ENCODE measurements at regions not wholly inside any gene's neighbourhood (a gene's known extent, or its start where the extent isn't known, plus 50 kb on each side); places are given as distances from the start of the nearest gene placed in this dataset.
"Not testable (repeated sequence)": the region's sequence is repeated elsewhere in the genome, so short reads cannot be mapped to it uniquely, and the experiment has no call there.

DNA sequence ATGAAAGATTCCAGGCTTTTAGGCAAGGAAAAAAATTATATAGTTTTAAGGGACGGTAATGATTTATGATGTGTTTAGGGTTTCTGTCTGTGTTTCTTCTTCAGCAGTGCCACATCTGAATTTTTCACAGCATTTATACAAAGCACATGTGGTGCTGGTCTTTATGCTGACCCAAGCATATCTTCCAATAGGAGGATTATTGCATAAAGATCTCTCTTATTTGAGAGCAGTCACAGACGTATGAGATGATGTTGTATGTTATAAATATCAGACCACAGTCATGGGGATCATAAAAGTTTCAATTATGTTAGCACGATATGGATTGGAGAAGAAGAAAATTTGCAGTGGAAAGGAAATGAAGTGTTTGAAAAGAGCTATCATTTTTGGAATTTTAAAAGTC lies 150.9 kb downstream of the RASEF start:
- Histone ChIP-seq H4K20me1 (ENCODE audit: control insufficient read depth, insufficient read depth, low read length, poor library complexity, severe bottlenecking) (no peaks in the 10 kb centered on the region), H3K9ac (ENCODE audit: low read length) (no peak overlapping the region), H2AFZ (ENCODE audit: insufficient read depth, low read depth, low read length, poor library complexity, severe bottlenecking) (no peak overlapping the region), H3K27ac (ENCODE audit: low read length in 2 of 2) (no peak overlapping the region), H3K27me3 (replicated peaks in 1 of 4; ENCODE audit: control extremely low read depth in 1 of 4, control insufficient read depth in 3 of 4, insufficient read depth in 4 of 4, low read length in 3 of 4) (no peaks in the 10 kb centered on the region), H3K4me3 (ENCODE audit: control extremely low read depth in 1 of 5, extremely low read depth in 1 of 5, insufficient read depth in 1 of 5, low read depth in 2 of 5, low read length in 4 of 5) (no peak overlapping the region), H3K4me2 (replicated peaks; ENCODE audit: low read depth, low read length, poor library complexity, severe bottlenecking) (no peak overlapping the region), H3K9me3 (ENCODE audit: control extremely low read depth in 1 of 3, control insufficient read depth in 2 of 3, insufficient read depth in 1 of 3, low read length in 2 of 3) (peaks cover 0 to 10% (median 0%) of the 10 kb centered on the region in 3 donors), H3K79me2 (ENCODE audit: control insufficient read depth, insufficient read depth, low read length) (no peaks in the 10 kb centered on the region), H3K4me1 (ENCODE audit: control insufficient read depth in 2 of 2, insufficient read depth in 2 of 2, low read length in 2 of 2) (no peaks in the 10 kb centered on the region), H3K36me3 (replicated peaks in 1 of 2; ENCODE audit: control extremely low read depth in 1 of 2, control insufficient read depth in 1 of 2, extremely low read depth in 1 of 2, insufficient read depth in 2 of 2, low read length in 1 of 2) (no peaks in the 10 kb centered on the region)
- H3K4me3 Mint-ChIP-seq: no peak overlapping the region
- TF ChIP-seq, protein P1, sequence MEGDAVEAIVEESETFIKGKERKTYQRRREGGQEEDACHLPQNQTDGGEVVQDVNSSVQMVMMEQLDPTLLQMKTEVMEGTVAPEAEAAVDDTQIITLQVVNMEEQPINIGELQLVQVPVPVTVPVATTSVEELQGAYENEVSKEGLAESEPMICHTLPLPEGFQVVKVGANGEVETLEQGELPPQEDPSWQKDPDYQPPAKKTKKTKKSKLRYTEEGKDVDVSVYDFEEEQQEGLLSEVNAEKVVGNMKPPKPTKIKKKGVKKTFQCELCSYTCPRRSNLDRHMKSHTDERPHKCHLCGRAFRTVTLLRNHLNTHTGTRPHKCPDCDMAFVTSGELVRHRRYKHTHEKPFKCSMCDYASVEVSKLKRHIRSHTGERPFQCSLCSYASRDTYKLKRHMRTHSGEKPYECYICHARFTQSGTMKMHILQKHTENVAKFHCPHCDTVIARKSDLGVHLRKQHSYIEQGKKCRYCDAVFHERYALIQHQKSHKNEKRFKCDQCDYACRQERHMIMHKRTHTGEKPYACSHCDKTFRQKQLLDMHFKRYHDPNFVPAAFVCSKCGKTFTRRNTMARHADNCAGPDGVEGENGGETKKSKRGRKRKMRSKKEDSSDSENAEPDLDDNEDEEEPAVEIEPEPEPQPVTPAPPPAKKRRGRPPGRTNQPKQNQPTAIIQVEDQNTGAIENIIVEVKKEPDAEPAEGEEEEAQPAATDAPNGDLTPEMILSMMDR (IDR thresholded peaks at IDR 0.05): no peak
- no peak for TF ChIP-seq EZH2 (IDR thresholded peaks at IDR 0.05; ENCODE audit: borderline replicate concordance, insufficient read depth, low read depth, low read length, poor library complexity, severe bottlenecking)
- ChIA-PET CTCF (no interaction called here), POLR2A (no interaction called here)
- no peak for ATAC-seq (ENCODE audit: low read depth)
- no peaks in the 10 kb centered on the region for H3K4me1 Mint-ChIP-seq
- no CpG with 5 or more reads among the region's 3 CpGs for WGBS (ENCODE audit: insufficient coverage)
- no peak for DNase-seq
- no peak overlapping the region for H3K27ac Mint-ChIP-seq
- intact Hi-C loops (cut with micrococcal nuclease): no loop called here
- H3K27me3 Mint-ChIP-seq: no peaks in the 10 kb centered on the region
- peaks cover 6% of the 10 kb centered on the region for H3K9me3 Mint-ChIP-seq (ENCODE audit: insufficient read depth)

DNA sequence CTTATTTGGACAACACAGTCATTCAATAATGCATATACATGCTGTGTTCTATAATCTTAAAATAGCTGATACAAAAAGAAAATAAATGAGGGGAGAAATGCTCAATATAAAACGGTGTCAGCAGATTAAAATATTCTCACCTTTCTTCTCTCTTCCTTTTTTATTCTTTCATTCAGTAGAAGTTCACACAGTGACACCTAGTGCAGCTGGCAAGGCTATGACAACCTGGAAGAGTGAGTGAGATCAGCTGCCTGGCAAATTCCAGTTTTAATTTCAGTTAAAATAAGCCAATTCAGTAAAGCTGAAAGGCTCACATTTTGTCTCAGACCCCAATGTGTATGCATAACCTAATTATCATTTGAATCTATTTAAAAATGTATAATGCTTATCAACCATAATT lies 150.3 kb downstream of the RASEF start:
- Mint-ChIP-seq H3K4me3 (no peak overlapping the region), H3K9me3 (ENCODE audit: insufficient read depth) (peaks cover 6% of the 10 kb centered on the region), H3K27ac (no peak overlapping the region), H3K27me3 (no peaks in the 10 kb centered on the region), H3K4me1 (no peaks in the 10 kb centered on the region)
- ChIA-PET CTCF (no interaction called here), POLR2A (no interaction called here)
- Histone ChIP-seq H3K9ac (ENCODE audit: low read length) (no peak overlapping the region), H3K9me3 (ENCODE audit: control extremely low read depth in 1 of 3, control insufficient read depth in 2 of 3, insufficient read depth in 1 of 3, low read length in 2 of 3) (peaks cover 0 to 10% (median 0%) of the 10 kb centered on the region in 3 donors), H3K4me2 (replicated peaks; ENCODE audit: low read depth, low read length, poor library complexity, severe bottlenecking) (no peak overlapping the region), H3K79me2 (ENCODE audit: control insufficient read depth, insufficient read depth, low read length) (no peaks in the 10 kb centered on the region), H3K4me1 (ENCODE audit: control insufficient read depth in 2 of 2, insufficient read depth in 2 of 2, low read length in 2 of 2) (no peaks in the 10 kb centered on the region), H4K20me1 (ENCODE audit: control insufficient read depth, insufficient read depth, low read length, poor library complexity, severe bottlenecking) (no peaks in the 10 kb centered on the region), H3K36me3 (replicated peaks in 1 of 2; ENCODE audit: control extremely low read depth in 1 of 2, control insufficient read depth in 1 of 2, extremely low read depth in 1 of 2, insufficient read depth in 2 of 2, low read length in 1 of 2) (no peaks in the 10 kb centered on the region), H3K4me3 (ENCODE audit: control extremely low read depth in 1 of 5, extremely low read depth in 1 of 5, insufficient read depth in 1 of 5, low read depth in 2 of 5, low read length in 4 of 5) (no peak overlapping the region), H2AFZ (ENCODE audit: insufficient read depth, low read depth, low read length, poor library complexity, severe bottlenecking) (no peak overlapping the region), H3K27me3 (replicated peaks in 1 of 4; ENCODE audit: control extremely low read depth in 1 of 4, control insufficient read depth in 3 of 4, insufficient read depth in 4 of 4, low read length in 3 of 4) (no peaks in the 10 kb centered on the region), H3K27ac (ENCODE audit: low read length in 2 of 2) (no peak overlapping the region)
- intact Hi-C loops (cut with micrococcal nuclease): no loop called here
- TF ChIP-seq, protein P1 (IDR thresholded peaks at IDR 0.05): no peak
- no peak for TF ChIP-seq EZH2 (IDR thresholded peaks at IDR 0.05; ENCODE audit: borderline replicate concordance, insufficient read depth, low read depth, low read length, poor library complexity, severe bottlenecking)
- WGBS (ENCODE audit: insufficient coverage): no CpG with 5 or more reads among the region's 1 CpG
- DNase-seq: no peak
- ATAC-seq (ENCODE audit: low read depth): no peak

DNA sequence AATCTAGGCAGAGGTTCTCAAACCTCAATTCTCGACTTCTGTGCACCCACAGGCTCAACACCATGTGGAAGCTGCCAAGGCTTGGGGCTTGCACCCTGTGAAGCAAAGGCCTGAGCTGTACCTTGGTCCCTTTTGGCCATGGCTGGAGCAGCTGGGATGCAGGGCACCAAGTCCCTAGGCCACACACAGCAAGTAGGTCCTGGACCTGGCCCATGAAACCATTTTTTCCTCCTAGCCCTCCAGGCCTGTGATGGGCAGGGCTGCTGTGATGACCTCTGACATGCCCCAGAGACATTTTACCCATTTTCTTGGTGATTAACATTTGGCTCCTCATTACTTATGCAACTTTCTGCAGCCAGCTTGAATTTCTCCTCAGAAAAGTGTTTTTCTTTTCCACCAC lies 146.7 kb downstream of the RASEF start:
- H3K36me3 ChIP-seq (replicated peaks in 1 of 2; ENCODE audit: control extremely low read depth in 1 of 2, control insufficient read depth in 1 of 2, extremely low read depth in 1 of 2, insufficient read depth in 2 of 2, low read length in 1 of 2); H3K4me3 Mint-ChIP-seq; H3K27me3 ChIP-seq (replicated peaks in 1 of 4; ENCODE audit: control extremely low read depth in 1 of 4, control insufficient read depth in 3 of 4, insufficient read depth in 4 of 4, low read length in 3 of 4); H3K27ac ChIP-seq (ENCODE audit: low read length in 2 of 2); ATAC-seq (ENCODE audit: low read depth); DNase-seq; H3K27me3 Mint-ChIP-seq; H3K27ac Mint-ChIP-seq; H3K79me2 ChIP-seq (ENCODE audit: control insufficient read depth, insufficient read depth, low read length); H4K20me1 ChIP-seq (ENCODE audit: control insufficient read depth, insufficient read depth, low read length, poor library complexity, severe bottlenecking); H2AFZ ChIP-seq (ENCODE audit: insufficient read depth, low read depth, low read length, poor library complexity, severe bottlenecking); H3K4me3 ChIP-seq (ENCODE audit: control extremely low read depth in 1 of 5, extremely low read depth in 1 of 5, insufficient read depth in 1 of 5, low read depth in 2 of 5, low read length in 4 of 5); H3K4me1 Mint-ChIP-seq; H3K4me1 ChIP-seq (ENCODE audit: control insufficient read depth in 2 of 2, insufficient read depth in 2 of 2, low read length in 2 of 2); H3K4me2 ChIP-seq (replicated peaks; ENCODE audit: low read depth, low read length, poor library complexity, severe bottlenecking); POLR2A ChIA-PET; H3K9ac ChIP-seq (ENCODE audit: low read length); intact Hi-C loops (cut with micrococcal nuclease); H3K9me3 Mint-ChIP-seq (ENCODE audit: insufficient read depth); CTCF ChIA-PET: not testable (repeated sequence)
- H3K9me3 ChIP-seq (ENCODE audit: control extremely low read depth in 1 of 3, control insufficient read depth in 2 of 3, insufficient read depth in 1 of 3, low read length in 2 of 3): peaks cover 0 to 10% (median 0%) of the 10 kb centered on the region in 3 donors
- 80% methylated on average over 1 of the region's 1 CpG for WGBS (ENCODE audit: insufficient coverage)
